SK-N-SH treated with all-trans-retinoic acid at 6 μM for 48 hours (cell line): ENCODE measurements at regions not wholly inside any gene's neighbourhood (a gene's known extent, or its start where the extent isn't known, plus 50 kb on each side); places are given as distances from the start of the nearest gene placed in this dataset.

Source experiments
- ATAC-seq: fragments of 200-7000 bp; cut with Tn5 transposase; 3 replicates; pipeline ENCODE4 v1.9.1; 2020; ENCODE audit warnings: mild to moderate bottlenecking, moderate library complexity
- ARNTL ChIP-seq: fragments of 450-650 bp; formaldehyde crosslinking; IDR thresholded peaks from 2 replicates; pipeline ENCODE4 v1.5.0; 2020; ENCODE audit warnings: low read depth, mild to moderate bottlenecking, moderate library complexity, borderline replicate concordance
- BACH2 ChIP-seq: fragments of 250-450 bp; sonication (Bioruptor Pico); IDR thresholded peaks from 2 replicates; pipeline ENCODE4 v1.9.0; 2021; ENCODE audit warnings: mild to moderate bottlenecking, borderline replicate concordance
- CSDC2 ChIP-seq: fragments of 250-450 bp; sonication (Bioruptor Pico); IDR thresholded peaks from 2 replicates; pipeline ENCODE4 v1.5.0; 2020; ENCODE audit warnings: mild to moderate bottlenecking, moderate library complexity
- CSRNP3 ChIP-seq: fragments of 250-450 bp; sonication (Bioruptor Pico); IDR thresholded peaks from 2 replicates; pipeline ENCODE4 v1.5.1; 2021; ENCODE audit warnings: mild to moderate bottlenecking, moderate library complexity
- ESRRG ChIP-seq: fragments of 250-450 bp; sonication (Bioruptor Pico); IDR thresholded peaks from 2 replicates; pipeline ENCODE4 v1.6.1; 2021; ENCODE audit warnings: mild to moderate bottlenecking
- GLIS3 ChIP-seq: fragments of 250-450 bp; sonication (Bioruptor Pico); IDR thresholded peaks from 2 replicates; pipeline ENCODE4 v1.5.0; 2020; ENCODE audit warnings: mild to moderate bottlenecking, moderate library complexity
- OSR1 ChIP-seq: fragments of 250-450 bp; sonication (Bioruptor Pico); IDR thresholded peaks from 2 replicates; pipeline ENCODE4 v1.8.0; 2022; ENCODE audit warnings: moderate library complexity, mild to moderate bottlenecking, inconsistent platforms
- POU6F1 ChIP-seq: fragments of 250-450 bp; sonication (Bioruptor Pico); IDR thresholded peaks from 2 replicates; pipeline ENCODE4 v1.8.0; 2021; ENCODE audit warnings: low read depth, mild to moderate bottlenecking, moderate library complexity, borderline replicate concordance
- PPARA ChIP-seq: fragments of 250-450 bp; sonication (Bioruptor Pico); IDR thresholded peaks from 2 replicates; pipeline ENCODE4 v1.5.0; 2020; ENCODE audit warnings: mild to moderate bottlenecking, borderline replicate concordance
- RARB ChIP-seq: fragments of 250-450 bp; sonication (Bioruptor Pico); IDR thresholded peaks from 2 replicates; pipeline ENCODE4 v1.8.0; 2021; ENCODE audit warnings: mild to moderate bottlenecking, moderate library complexity
- TCF4 ChIP-seq: fragments of 250-450 bp; sonication (Bioruptor Pico); IDR thresholded peaks from 2 replicates; pipeline ENCODE4 v1.8.0; 2021; ENCODE audit warnings: mild to moderate bottlenecking, moderate library complexity, borderline replicate concordance
- TOX ChIP-seq: fragments of 250-450 bp; sonication (Bioruptor Pico); IDR thresholded peaks from 2 replicates; pipeline ENCODE4 v1.8.0; 2021; ENCODE audit warnings: mild to moderate bottlenecking, moderate library complexity, borderline replicate concordance
- ZC3H10 ChIP-seq: fragments of 250-450 bp; sonication (Bioruptor Pico); IDR thresholded peaks from 2 replicates; pipeline ENCODE4 v1.5.1; 2021; ENCODE audit warnings: mild to moderate bottlenecking, moderate library complexity
- ZFP3 ChIP-seq: fragments of 250-450 bp; sonication (Bioruptor Pico); IDR thresholded peaks from 2 replicates; pipeline ENCODE4 v1.5.0; 2020; ENCODE audit warnings: mild to moderate bottlenecking, moderate library complexity
- ZFP30 ChIP-seq: fragments of 450-650 bp; formaldehyde crosslinking; IDR thresholded peaks from 2 replicates; pipeline ENCODE4 v1.5.0; 2022; ENCODE audit warnings: mild to moderate bottlenecking, moderate library complexity
- ZNF70 ChIP-seq: fragments of 450-650 bp; formaldehyde crosslinking; IDR thresholded peaks from 2 replicates; pipeline ENCODE4 v1.5.0; 2020; ENCODE audit warnings: mild to moderate bottlenecking, moderate library complexity
- ZNF8 ChIP-seq: fragments of 450-650 bp; formaldehyde crosslinking; IDR thresholded peaks from 2 replicates; pipeline ENCODE4 v1.5.0; 2020; ENCODE audit warnings: mild to moderate bottlenecking, moderate library complexity
- TF ChIP-seq, protein P1 (sequence below): fragments of 250-450 bp; sonication (Bioruptor Pico); IDR thresholded peaks from 2 replicates; pipeline ENCODE4 v1.5.0; 2020; ENCODE audit warnings: mild to moderate bottlenecking, moderate library complexity
- TF ChIP-seq, protein P2 (sequence below): fragments of 250-450 bp; sonication (Bioruptor Pico); IDR thresholded peaks from 2 replicates; pipeline ENCODE4 v1.5.1; 2020; ENCODE audit warnings: low read depth, mild to moderate bottlenecking, moderate library complexity
- TF ChIP-seq, protein P3 (sequence below): fragments of 250-450 bp; sonication (Bioruptor Pico); IDR thresholded peaks from 2 replicates; pipeline ENCODE4 v1.8.0; 2020; ENCODE audit warnings: mild to moderate bottlenecking, moderate library complexity, borderline replicate concordance

DNA sequence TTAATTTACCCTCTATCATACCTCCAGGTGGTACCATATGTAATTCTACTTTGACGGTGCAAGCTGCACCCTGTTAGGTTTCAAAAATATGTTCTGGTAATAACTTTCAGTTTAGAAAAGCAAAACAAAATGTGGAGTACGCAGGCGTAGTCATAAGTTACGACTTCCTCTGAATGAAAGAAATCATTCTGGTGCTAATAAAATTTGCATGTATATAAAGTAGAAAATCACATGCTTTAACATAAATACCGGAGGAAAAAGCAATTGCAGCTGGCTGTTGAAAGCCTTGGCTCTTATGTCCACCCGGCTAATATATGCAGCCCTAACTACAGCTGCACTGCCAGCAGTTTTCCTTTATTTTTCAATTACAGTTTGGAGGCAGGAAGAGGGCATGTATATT, 65.2 kb upstream of the TMPRSS15 start:
- TF ChIP-seq ZFP30 (CRISPR knock-in tag) = no peak
- TF ChIP-seq, protein P1, sequence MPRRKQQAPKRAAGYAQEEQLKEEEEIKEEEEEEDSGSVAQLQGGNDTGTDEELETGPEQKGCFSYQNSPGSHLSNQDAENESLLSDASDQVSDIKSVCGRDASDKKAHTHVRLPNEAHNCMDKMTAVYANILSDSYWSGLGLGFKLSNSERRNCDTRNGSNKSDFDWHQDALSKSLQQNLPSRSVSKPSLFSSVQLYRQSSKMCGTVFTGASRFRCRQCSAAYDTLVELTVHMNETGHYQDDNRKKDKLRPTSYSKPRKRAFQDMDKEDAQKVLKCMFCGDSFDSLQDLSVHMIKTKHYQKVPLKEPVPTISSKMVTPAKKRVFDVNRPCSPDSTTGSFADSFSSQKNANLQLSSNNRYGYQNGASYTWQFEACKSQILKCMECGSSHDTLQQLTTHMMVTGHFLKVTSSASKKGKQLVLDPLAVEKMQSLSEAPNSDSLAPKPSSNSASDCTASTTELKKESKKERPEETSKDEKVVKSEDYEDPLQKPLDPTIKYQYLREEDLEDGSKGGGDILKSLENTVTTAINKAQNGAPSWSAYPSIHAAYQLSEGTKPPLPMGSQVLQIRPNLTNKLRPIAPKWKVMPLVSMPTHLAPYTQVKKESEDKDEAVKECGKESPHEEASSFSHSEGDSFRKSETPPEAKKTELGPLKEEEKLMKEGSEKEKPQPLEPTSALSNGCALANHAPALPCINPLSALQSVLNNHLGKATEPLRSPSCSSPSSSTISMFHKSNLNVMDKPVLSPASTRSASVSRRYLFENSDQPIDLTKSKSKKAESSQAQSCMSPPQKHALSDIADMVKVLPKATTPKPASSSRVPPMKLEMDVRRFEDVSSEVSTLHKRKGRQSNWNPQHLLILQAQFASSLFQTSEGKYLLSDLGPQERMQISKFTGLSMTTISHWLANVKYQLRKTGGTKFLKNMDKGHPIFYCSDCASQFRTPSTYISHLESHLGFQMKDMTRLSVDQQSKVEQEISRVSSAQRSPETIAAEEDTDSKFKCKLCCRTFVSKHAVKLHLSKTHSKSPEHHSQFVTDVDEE (CRISPR knock-in tag) = no peak
- TF ChIP-seq BACH2 = no peak
- TF ChIP-seq CSRNP3 = no peak
- no peak for TF ChIP-seq ESRRG (CRISPR knock-in tag)
- no peak for TF ChIP-seq ZNF8
- TF ChIP-seq ZFP3 (CRISPR knock-in tag) = no peak
- no peak for TF ChIP-seq ARNTL (CRISPR knock-in tag)
- TF ChIP-seq ZNF70 (CRISPR knock-in tag) = no peak
- TF ChIP-seq, all 23 proteins: peak for 0
- no peak for ATAC-seq

GRCh38 chr21:18476639-18477038, 73.1 kb upstream of the TMPRSS15 start:
- ATAC-seq = no peak
- TF ChIP-seq PPARA (no peak), GLIS3 (CRISPR knock-in tag) (no peak), TOX (no peak), BACH2 (no peak), ZNF70 (CRISPR knock-in tag) (no peak), RARB (CRISPR knock-in tag) (no peak), POU6F1 (no peak), TCF4 (no peak), ZC3H10 (CRISPR knock-in tag) (no peak), ZFP3 (CRISPR knock-in tag) (no peak)
- TF ChIP-seq, protein P1 (CRISPR knock-in tag) = no peak
- TF ChIP-seq, protein P2, sequence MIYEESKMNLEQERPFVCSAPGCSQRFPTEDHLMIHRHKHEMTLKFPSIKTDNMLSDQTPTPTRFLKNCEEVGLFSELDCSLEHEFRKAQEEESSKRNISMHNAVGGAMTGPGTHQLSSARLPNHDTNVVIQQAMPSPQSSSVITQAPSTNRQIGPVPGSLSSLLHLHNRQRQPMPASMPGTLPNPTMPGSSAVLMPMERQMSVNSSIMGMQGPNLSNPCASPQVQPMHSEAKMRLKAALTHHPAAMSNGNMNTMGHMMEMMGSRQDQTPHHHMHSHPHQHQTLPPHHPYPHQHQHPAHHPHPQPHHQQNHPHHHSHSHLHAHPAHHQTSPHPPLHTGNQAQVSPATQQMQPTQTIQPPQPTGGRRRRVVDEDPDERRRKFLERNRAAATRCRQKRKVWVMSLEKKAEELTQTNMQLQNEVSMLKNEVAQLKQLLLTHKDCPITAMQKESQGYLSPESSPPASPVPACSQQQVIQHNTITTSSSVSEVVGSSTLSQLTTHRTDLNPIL = no peak

DNA sequence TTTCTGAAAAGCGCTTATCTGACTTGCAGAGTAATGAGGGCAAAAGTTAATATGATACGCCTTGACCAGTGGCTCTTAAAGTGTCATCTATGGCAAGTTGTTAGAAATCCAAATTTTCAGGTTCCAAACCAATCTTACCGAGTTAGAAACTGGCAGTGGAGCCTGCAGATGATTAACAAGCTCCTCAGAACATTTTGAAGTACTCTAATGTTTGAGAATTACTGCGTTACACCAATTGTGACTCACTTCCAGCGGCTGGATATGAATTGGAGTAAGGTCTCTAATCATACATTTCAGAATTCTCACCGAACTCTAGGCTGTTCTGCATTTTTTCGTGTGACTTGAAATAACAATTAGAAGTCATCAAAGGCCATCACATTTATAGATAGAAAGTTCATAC, 73.5 kb upstream of the TMPRSS15 start:
- ATAC-seq = no peak
- TF ChIP-seq GLIS3 (CRISPR knock-in tag) (no peak), TOX (no peak), PPARA (no peak), CSRNP3 (no peak), CSDC2 (CRISPR knock-in tag) (no peak), ZFP3 (CRISPR knock-in tag) (no peak), ZC3H10 (CRISPR knock-in tag) (no peak), BACH2 (no peak), ARNTL (CRISPR knock-in tag) (no peak), TCF4 (no peak), OSR1 (no peak)
- TF ChIP-seq, protein P3, sequence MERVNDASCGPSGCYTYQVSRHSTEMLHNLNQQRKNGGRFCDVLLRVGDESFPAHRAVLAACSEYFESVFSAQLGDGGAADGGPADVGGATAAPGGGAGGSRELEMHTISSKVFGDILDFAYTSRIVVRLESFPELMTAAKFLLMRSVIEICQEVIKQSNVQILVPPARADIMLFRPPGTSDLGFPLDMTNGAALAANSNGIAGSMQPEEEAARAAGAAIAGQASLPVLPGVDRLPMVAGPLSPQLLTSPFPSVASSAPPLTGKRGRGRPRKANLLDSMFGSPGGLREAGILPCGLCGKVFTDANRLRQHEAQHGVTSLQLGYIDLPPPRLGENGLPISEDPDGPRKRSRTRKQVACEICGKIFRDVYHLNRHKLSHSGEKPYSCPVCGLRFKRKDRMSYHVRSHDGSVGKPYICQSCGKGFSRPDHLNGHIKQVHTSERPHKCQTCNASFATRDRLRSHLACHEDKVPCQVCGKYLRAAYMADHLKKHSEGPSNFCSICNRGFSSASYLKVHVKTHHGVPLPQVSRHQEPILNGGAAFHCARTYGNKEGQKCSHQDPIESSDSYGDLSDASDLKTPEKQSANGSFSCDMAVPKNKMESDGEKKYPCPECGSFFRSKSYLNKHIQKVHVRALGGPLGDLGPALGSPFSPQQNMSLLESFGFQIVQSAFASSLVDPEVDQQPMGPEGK (CRISPR knock-in tag) = no peak
- TF ChIP-seq, protein P1 (CRISPR knock-in tag) = no peak
